ENCODE measurements at regions not wholly inside any gene's neighbourhood (a gene's known extent, or its start where the extent isn't known, plus 50 kb on each side); places are given as distances from the start of the nearest gene placed in this dataset.

GRCh38 chr20:21820688-21821087 lies 115.2 kb downstream of the PAX1 start:
- DNase-seq = no peak

DNA sequence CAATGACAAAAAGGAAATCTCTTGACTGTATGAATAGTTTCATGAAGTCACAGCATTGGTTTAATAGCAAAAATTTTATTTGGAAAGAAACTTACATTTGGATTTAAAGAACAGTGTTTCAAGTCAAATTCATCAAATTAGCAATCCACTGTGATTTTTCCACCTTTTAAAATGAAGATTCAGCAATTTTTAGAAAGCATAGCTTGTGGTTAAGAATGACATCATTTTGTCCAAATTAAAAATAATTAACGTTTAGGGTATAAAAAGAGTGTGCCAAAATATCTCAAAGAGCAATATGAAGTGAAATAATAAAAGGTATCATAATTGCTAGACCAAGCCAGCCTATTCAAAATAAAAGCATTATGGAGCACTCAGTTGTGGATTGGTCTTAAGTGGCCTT lies 114.6 kb downstream of the PAX1 start:
- no peak for DNase-seq

GRCh38 chr20:21812379-21812778 lies 106.9 kb downstream of the PAX1 start:
- DNase-seq = no peak

- DNase-seq = no peak
Observed at GRCh38 chr20:21809961-21810523, 104.6 kb downstream of the PAX1 start.

GRCh38 chr20:21808863-21809664 lies 103.6 kb downstream of the PAX1 start:
- peak; percentile 20 for DNase-seq

- DNase-seq = no peak
Observed at GRCh38 chr20:21808139-21808538, 102.7 kb downstream of the PAX1 start.

DNA sequence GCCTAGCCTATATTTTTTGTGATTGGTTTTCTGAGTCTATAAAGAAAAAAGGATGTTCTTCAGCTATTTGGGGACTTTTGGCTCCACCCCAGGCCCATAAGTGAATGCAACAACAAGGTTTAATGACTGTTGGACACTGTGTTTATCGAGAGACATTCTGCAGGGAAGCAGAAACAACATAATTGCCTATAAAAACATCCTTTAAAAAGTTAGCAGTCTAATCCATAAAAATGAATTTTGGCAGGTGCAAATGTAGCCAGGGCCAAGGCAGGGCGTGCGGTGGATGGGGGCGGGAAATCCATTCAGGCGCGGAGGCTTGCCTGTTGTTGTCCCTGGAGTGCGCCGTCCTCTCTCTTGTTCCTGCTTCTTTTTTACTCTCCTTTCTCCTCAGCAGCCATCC lies 99.3 kb downstream of the PAX1 start:
- DNase-seq = no peak

- DNase-seq = no peak
Observed at GRCh38 chr20:21801193-21801592, 95.7 kb downstream of the PAX1 start.

- DNase-seq = no peak
Observed at GRCh38 chr20:21798384-21798783, 92.9 kb downstream of the PAX1 start.

- no peak for DNase-seq
Observed at GRCh38 chr20:21796059-21796458, 90.6 kb downstream of the PAX1 start.

DNA sequence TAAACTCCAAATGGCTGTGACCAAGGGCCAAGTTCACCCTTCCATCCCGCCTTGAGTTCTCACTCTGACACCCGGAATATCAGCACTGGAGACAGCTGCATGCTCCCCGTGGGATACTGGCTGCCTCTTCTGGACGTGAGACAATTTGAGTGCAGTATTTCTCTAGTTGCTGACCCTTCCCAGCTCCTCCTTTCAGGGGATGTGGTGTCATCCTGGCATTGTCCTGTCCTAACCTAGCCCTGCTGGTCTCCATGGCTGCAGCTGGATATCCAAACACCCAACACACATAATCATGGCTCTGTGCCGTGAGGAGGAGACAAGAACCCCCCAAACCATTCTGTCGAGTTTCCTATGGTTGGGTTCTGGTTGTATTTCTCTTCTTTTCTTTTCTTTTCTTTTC lies 82.6 kb downstream of the PAX1 start:
- no peak for DNase-seq

- DNase-seq = no peak
Observed at GRCh38 chr20:21781446-21782075, 76.1 kb downstream of the PAX1 start.

- DNase-seq = no peak
Observed at GRCh38 chr20:21780528-21780927, 75.1 kb downstream of the PAX1 start.
